ENCODE measurements at regions not wholly inside any gene's neighbourhood (a gene's known extent, or its start where the extent isn't known, plus 50 kb on each side); places are given as distances from the start of the nearest gene placed in this dataset.

- no peak overlapping the region for H3K4me3 ChIP-seq (ENCODE audit: control insufficient read depth, low read depth, low read length)
- no peak for DNase-seq (ENCODE audit: low read depth)
- TF ChIP-seq, protein P1, sequence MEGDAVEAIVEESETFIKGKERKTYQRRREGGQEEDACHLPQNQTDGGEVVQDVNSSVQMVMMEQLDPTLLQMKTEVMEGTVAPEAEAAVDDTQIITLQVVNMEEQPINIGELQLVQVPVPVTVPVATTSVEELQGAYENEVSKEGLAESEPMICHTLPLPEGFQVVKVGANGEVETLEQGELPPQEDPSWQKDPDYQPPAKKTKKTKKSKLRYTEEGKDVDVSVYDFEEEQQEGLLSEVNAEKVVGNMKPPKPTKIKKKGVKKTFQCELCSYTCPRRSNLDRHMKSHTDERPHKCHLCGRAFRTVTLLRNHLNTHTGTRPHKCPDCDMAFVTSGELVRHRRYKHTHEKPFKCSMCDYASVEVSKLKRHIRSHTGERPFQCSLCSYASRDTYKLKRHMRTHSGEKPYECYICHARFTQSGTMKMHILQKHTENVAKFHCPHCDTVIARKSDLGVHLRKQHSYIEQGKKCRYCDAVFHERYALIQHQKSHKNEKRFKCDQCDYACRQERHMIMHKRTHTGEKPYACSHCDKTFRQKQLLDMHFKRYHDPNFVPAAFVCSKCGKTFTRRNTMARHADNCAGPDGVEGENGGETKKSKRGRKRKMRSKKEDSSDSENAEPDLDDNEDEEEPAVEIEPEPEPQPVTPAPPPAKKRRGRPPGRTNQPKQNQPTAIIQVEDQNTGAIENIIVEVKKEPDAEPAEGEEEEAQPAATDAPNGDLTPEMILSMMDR (conservative IDR thresholded peaks at IDR 0.05; ENCODE audit: control insufficient read depth, insufficient read depth, low read depth, low read length) = no peak
These were observed 335.8 kb upstream of the F9 start for GRCh38 chrX:139194571-139195280.

GRCh38 chrX:139192386-139192961, 338.1 kb upstream of the F9 start:
- TF ChIP-seq, protein P1 (conservative IDR thresholded peaks at IDR 0.05; ENCODE audit: control insufficient read depth, insufficient read depth, low read depth, low read length) = no peak
- no peak overlapping the region for H3K4me3 ChIP-seq (ENCODE audit: control insufficient read depth, low read depth, low read length)
- no peak for DNase-seq (ENCODE audit: low read depth)

GRCh38 chrX:139191746-139192385, 338.7 kb upstream of the F9 start:
- TF ChIP-seq, protein P1 (conservative IDR thresholded peaks at IDR 0.05; ENCODE audit: control insufficient read depth, insufficient read depth, low read depth, low read length) = no peak
- no peak for DNase-seq (ENCODE audit: low read depth)
- no peak overlapping the region for H3K4me3 ChIP-seq (ENCODE audit: control insufficient read depth, low read depth, low read length)

GRCh38 chrX:139191286-139191685, 339.3 kb upstream of the F9 start:
- no peak overlapping the region for H3K4me3 ChIP-seq (ENCODE audit: control insufficient read depth, low read depth, low read length)
- TF ChIP-seq, protein P1 (conservative IDR thresholded peaks at IDR 0.05; ENCODE audit: control insufficient read depth, insufficient read depth, low read depth, low read length) = no peak
- no peak for DNase-seq (ENCODE audit: low read depth)

- DNase-seq (ENCODE audit: low read depth) = no peak
- TF ChIP-seq, protein P1 (conservative IDR thresholded peaks at IDR 0.05; ENCODE audit: control insufficient read depth, insufficient read depth, low read depth, low read length) = no peak
These were observed 342.8 kb upstream of the F9 start for GRCh38 chrX:139187738-139188137.

DNA sequence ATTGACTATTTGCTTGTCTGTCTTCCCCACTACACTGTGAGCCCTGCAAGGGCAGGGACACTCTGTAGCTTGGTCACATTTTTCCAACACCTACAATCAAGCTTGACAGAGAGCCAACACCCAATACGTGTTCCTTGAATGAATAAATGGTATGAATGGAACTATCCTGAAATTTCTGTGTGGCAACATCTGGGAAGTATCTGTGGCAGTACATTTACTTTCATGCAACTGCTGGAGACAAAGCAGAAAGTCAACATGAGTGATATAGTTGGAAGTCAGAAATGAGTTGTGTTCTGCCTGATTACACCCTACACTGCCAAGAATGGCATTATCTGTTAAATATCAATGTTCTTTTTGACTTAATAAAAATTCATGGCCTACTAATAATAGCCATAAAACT, 343.5 kb upstream of the F9 start:
- no peak for DNase-seq (ENCODE audit: low read depth)
- TF ChIP-seq, protein P1 (conservative IDR thresholded peaks at IDR 0.05; ENCODE audit: control insufficient read depth, insufficient read depth, low read depth, low read length) = no peak
- no peak overlapping the region for H3K4me3 ChIP-seq (ENCODE audit: control insufficient read depth, low read depth, low read length)

More at GRCh38 chrX:139187738-139188137, 342.8 kb upstream of the F9 start:
- no peak overlapping the region for H3K4me3 ChIP-seq (ENCODE audit: control insufficient read depth, low read depth, low read length)

Data from fibroblast of mammary gland (primary cell).